Nephron (organoid): ENCODE measurements at regions not wholly inside any gene's neighbourhood (a gene's known extent, or its start where the extent isn't known, plus 50 kb on each side); places are given as distances from the start of the nearest gene placed in this dataset.
A peak's percentile ranks its signal among the peaks of the same experiment; 100 is the strongest.

Experiments
- H3K27ac Mint-ChIP-seq, 3 experiments: 2 replicates each; pipeline ENCODE4 v1.8.0; 2020; ENCODE audit warnings: mixed read lengths in 3 of 3, mild to moderate bottlenecking in 2 of 3, moderate library complexity in 1 of 3
- H3K27me3 Mint-ChIP-seq: 2 replicates; pipeline ENCODE4 v1.8.0; 2021; ENCODE audit warnings: low read depth, mild to moderate bottlenecking, moderate library complexity, mixed read lengths
- H3K36me3 Mint-ChIP-seq: 2 replicates; pipeline ENCODE4 v1.8.0; 2020; ENCODE audit warnings: low read depth, mixed read lengths
- H3K4me1 Mint-ChIP-seq: 2 replicates; pipeline ENCODE4 v1.8.0; 2020; ENCODE audit warnings: mixed read lengths
- H3K4me3 Mint-ChIP-seq, 3 experiments: 2 replicates each; pipeline ENCODE4 v1.8.0; 2020; ENCODE audit warnings: mild to moderate bottlenecking in 3 of 3, mixed read lengths in 3 of 3, moderate library complexity in 2 of 3
- H3K9me3 Mint-ChIP-seq: 2 replicates; pipeline ENCODE4 v1.8.0; 2020; ENCODE audit warnings: mixed read lengths
- TF ChIP-seq, protein P1 (sequence below), 3 experiments: fragments of 200-600 bp; sonication (generic); IDR thresholded peaks; one replicate each; pipeline ENCODE4 v1.5.0; 2021; ENCODE audit warnings: antibody characterized with exemption in 3 of 3; ENCODE audit not compliant: unreplicated experiment in 3 of 3

DNA sequence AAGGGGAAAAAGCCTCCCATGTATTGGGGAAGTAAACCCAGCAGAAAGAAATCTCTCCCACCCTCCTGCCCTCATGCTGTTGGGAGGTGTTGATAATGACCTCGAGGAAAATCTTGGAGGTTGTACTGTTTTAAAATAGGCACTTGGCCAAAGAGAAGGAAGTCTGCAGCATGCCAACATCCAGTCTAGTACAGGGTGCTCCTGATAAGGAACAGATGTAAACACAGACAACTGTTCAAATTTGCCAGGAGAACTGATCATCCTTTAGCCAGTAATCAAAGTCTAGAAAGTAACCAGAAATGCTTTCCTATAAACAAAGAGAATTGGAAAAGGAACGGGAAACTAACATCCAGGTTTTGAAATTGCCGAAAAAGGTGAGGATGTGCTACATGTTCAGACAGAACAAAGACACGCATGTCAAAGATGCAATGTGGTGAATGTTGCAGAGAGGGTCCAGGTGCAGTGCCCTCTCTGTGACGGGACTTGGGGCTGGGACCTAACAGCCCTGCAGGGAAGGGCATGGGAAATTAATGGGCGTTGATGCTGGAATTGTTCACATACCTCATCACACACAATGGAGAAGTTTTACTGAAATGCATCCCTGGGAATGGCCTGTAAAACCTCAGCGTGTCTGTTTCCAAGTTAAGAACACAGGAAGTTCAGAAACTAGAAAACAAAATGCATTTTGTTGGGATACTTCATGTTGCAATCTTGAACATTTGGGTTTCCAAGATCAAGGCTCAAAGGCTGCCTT is 125.7 kb upstream of the RND3 start:
- H3K4me3 Mint-ChIP-seq: no peak overlapping the region
- H3K4me1 Mint-ChIP-seq: peaks cover 26% of the 10 kb centered on the region
- H3K9me3 Mint-ChIP-seq: no peaks in the 10 kb centered on the region
- H3K27me3 Mint-ChIP-seq: no peaks in the 10 kb centered on the region
- peak overlapping the region in 1 of 3 experiments; percentile 48 for H3K27ac Mint-ChIP-seq
- TF ChIP-seq, protein P1, sequence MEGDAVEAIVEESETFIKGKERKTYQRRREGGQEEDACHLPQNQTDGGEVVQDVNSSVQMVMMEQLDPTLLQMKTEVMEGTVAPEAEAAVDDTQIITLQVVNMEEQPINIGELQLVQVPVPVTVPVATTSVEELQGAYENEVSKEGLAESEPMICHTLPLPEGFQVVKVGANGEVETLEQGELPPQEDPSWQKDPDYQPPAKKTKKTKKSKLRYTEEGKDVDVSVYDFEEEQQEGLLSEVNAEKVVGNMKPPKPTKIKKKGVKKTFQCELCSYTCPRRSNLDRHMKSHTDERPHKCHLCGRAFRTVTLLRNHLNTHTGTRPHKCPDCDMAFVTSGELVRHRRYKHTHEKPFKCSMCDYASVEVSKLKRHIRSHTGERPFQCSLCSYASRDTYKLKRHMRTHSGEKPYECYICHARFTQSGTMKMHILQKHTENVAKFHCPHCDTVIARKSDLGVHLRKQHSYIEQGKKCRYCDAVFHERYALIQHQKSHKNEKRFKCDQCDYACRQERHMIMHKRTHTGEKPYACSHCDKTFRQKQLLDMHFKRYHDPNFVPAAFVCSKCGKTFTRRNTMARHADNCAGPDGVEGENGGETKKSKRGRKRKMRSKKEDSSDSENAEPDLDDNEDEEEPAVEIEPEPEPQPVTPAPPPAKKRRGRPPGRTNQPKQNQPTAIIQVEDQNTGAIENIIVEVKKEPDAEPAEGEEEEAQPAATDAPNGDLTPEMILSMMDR (IDR thresholded peaks at IDR 0.05; ENCODE audit: unreplicated experiment in 3 of 3): no peak
- no peaks in the 10 kb centered on the region for H3K36me3 Mint-ChIP-seq

DNA sequence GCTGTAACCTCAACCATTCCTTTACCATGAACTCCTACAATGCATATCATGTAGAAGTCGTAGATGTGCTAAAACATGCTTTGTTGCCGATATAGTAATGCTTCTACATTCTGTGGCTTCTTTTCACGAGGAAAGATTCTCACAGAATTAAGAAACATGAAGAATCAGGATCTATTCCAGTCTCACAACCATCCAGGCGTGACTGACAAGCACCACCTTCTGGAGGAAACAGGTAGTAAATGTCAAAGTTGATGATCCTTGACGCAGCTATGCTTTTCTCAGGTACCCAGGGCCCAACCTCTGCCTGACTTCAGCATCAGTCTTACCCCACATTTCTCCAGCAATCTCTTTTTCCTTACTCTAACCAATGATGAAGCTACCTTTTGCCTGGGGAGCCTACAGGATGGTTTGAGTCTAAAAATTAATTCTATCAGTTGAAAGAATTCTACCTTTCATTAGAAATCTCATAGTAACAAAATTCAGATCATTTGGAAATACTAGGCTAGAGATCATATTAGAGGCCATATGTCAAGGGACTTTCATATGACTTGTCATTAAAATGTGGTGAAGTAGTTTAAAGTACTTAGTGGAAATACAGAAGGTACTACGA is 123.3 kb upstream of the RND3 start:
- Mint-ChIP-seq H3K27me3 (no peaks in the 10 kb centered on the region), H3K36me3 (no peaks in the 10 kb centered on the region), H3K27ac (no peak overlapping the region)

DNA sequence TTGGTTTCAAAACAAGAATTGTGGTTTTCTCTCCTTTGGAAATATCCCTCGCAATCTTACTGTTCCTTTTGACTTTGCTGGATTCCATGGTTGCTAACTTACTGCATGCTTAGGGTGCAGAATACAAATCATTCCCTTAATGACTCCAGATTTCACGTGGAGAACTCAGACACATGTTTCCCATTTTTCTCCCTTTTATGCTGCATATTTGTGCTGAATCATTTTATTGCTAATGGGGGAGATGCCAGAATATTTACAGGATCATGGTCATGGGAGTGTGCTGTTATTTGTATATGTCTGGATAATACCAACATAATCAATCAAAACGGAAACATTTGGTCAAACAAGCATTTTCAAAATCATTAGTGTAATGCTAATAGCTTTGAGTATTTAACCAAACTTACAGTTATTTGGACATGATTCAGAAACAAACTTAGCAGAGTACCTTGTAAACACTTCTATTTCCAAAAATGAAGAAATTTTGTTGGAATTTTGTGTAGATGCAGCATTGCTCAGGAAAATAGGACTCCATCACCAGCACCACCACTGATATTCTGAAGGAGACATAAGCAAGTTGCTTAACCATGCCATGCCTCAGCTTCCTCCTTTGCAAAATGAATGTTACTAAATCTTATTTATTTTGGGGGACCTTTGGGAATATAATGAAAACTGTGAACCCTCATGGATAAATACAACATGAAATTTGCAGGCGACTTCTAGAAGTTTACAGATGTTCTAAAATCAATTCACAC is 122.5 kb upstream of the RND3 start:
- H3K4me1 Mint-ChIP-seq: peaks cover 40% of the 10 kb centered on the region
- no peaks in the 10 kb centered on the region for H3K9me3 Mint-ChIP-seq
- H3K4me3 Mint-ChIP-seq: no peak overlapping the region
- TF ChIP-seq, protein P1 (IDR thresholded peaks at IDR 0.05; ENCODE audit: unreplicated experiment in 3 of 3): no peak
- no peaks in the 10 kb centered on the region for H3K27me3 Mint-ChIP-seq
- H3K27ac Mint-ChIP-seq: peak overlapping the region; percentile 29 to 77 (median 32)
- H3K36me3 Mint-ChIP-seq: no peaks in the 10 kb centered on the region

More for the DNA sequence above, 123.3 kb upstream of the RND3 start:
- Mint-ChIP-seq H3K9me3 (no peaks in the 10 kb centered on the region), H3K4me3 (no peak overlapping the region), H3K4me1 (peaks cover 40% of the 10 kb centered on the region)
- TF ChIP-seq, protein P1 (IDR thresholded peaks at IDR 0.05; ENCODE audit: unreplicated experiment in 3 of 3): peak; percentile 8 to 44 (median 38)

DNA sequence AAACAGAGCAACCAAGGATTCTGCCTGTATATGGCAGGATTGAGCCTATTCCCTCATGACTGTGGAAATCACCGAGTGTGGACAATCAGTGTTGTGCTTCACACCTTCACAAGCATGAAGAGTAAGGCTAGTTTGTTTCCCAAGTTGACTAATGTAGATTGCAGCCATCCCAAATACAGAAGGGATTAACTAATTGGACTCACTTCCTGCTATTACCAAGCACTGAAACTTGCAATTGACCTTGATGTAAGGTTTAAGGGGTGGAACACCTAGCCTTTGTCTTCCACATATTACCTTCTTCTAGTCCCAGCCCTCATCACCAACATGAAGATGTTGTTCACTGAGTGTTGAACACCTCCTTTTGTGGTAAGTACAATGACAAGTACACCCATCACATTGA is 120.9 kb upstream of the RND3 start:
- peak overlapping the region in 1 of 3 experiments; percentile 2 for H3K27ac Mint-ChIP-seq
- no peaks in the 10 kb centered on the region for H3K36me3 Mint-ChIP-seq
- peaks cover 34% of the 10 kb centered on the region for H3K4me1 Mint-ChIP-seq
- TF ChIP-seq, protein P1 (IDR thresholded peaks at IDR 0.05; ENCODE audit: unreplicated experiment in 3 of 3): no peak
- no peaks in the 10 kb centered on the region for H3K9me3 Mint-ChIP-seq
- H3K27me3 Mint-ChIP-seq: no peaks in the 10 kb centered on the region
- H3K4me3 Mint-ChIP-seq: no peak overlapping the region

DNA sequence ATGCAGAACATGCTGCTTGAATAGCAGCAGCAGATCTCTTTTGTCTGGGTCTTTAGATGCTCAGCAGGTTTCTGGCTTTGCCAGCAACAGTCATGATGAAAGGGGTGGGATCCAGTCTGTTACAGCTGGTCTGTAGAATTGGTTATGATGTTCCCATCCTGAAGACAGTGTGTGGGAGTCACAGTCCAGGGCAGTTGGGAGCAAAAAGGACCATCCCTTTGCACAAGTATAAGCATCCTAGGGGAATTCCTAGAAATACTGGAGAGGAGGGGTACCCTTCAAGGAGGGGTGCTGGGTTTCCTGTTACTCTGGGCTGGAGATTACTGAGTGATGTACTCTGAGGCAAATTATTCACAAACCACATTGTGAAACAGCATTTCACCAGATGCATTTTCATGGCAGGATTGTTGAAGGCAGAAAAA is 119.9 kb upstream of the RND3 start:
- H3K4me3 Mint-ChIP-seq: no peak overlapping the region
- peak overlapping the region; percentile 2 to 60 (median 25) for H3K27ac Mint-ChIP-seq
- TF ChIP-seq, protein P1 (IDR thresholded peaks at IDR 0.05; ENCODE audit: unreplicated experiment in 3 of 3): no peak
- H3K36me3 Mint-ChIP-seq: no peaks in the 10 kb centered on the region
- H3K9me3 Mint-ChIP-seq: no peaks in the 10 kb centered on the region
- no peaks in the 10 kb centered on the region for H3K27me3 Mint-ChIP-seq
- H3K4me1 Mint-ChIP-seq: peaks cover 25% of the 10 kb centered on the region
